PC-3 (cell line): ENCODE measurements at regions not wholly inside any gene's neighbourhood (a gene's known extent, or its start where the extent isn't known, plus 50 kb on each side); places are given as distances from the start of the nearest gene placed in this dataset.

Experiments
- ATAC-seq: fragments of 200-7000 bp; cut with Tn5 transposase; 2 replicates; pipeline ENCODE4 v1.9.1; 2020; ENCODE audit warnings: mild to moderate bottlenecking, moderate library complexity
- BruUV-seq: library from RNA; stranded (reverse); fragments of 400-500 nt; replicated peaks from 2 replicates; lab custom pipeline; 2021; lab: Mats Ljungman, UMichigan
- CTCF ChIA-PET: fragments of 300-600 bp; sonication (Branson Sonifier 250); formaldehyde crosslinking; loops from one replicate; lab custom pipeline; 2022; ENCODE audit warnings: antibody characterized with exemption; lab: Charles Lee
- POLR2A ChIA-PET: fragments of 300-600 bp; sonication (Branson Sonifier 250); formaldehyde crosslinking; loops from one replicate; lab custom pipeline; 2022; ENCODE audit warnings: antibody characterized with exemption; ENCODE audit not compliant: unreplicated experiment; lab: Charles Lee
- DNase-seq: peaks from one replicate; pipeline ENCODE4 v3.0.0-alpha.2; 2015
- H2AFZ ChIP-seq: fragments of 300-600 bp; sonication (generic); 2 replicates; pipeline ENCODE4 v1.6.0; 2016; ENCODE audit warnings: antibody characterized with exemption, low read length
- H3F3A ChIP-seq: fragments of 300-600 bp; sonication (generic); one replicate; pipeline ENCODE4 v1.6.0; 2017; ENCODE audit warnings: antibody characterized with exemption, low read length, control low read depth, mild to moderate bottlenecking; ENCODE audit not compliant: unreplicated experiment
- H3K27ac ChIP-seq: fragments of 300-600 bp; sonication (generic); 2 replicates; pipeline ENCODE4 v1.5.1; 2016; ENCODE audit warnings: mild to moderate bottlenecking, low read length
- H3K27me3 ChIP-seq: fragments of 300-600 bp; sonication (generic); 2 replicates; pipeline ENCODE4 v1.6.1; 2016; ENCODE audit warnings: low read length, mixed read lengths
- H3K36me3 ChIP-seq: fragments of 300-600 bp; sonication (generic); 2 replicates; pipeline ENCODE4 v1.6.1; 2016; ENCODE audit warnings: low read depth, mixed run types, low read length, mixed read lengths
- H3K4me1 ChIP-seq: fragments of 300-600 bp; sonication (generic); 2 replicates; pipeline ENCODE4 v1.5.1; 2016; ENCODE audit warnings: low read length; ENCODE audit not compliant: insufficient read depth
- H3K4me2 ChIP-seq: fragments of 300-600 bp; sonication (generic); 2 replicates; pipeline ENCODE4 v1.6.0; 2016; ENCODE audit warnings: low read length
- H3K4me3 ChIP-seq: fragments of 300-600 bp; sonication (generic); 2 replicates; pipeline ENCODE4 v1.5.1; 2016; ENCODE audit warnings: mild to moderate bottlenecking, low read length, mixed read lengths
- H3K79me2 ChIP-seq: fragments of 300-600 bp; sonication (generic); 2 replicates; pipeline ENCODE4 v1.6.1; 2017; ENCODE audit warnings: low read length, mixed read lengths
- H3K9ac ChIP-seq: fragments of 300-600 bp; sonication (generic); 2 replicates; pipeline ENCODE4 v1.6.0; 2016; ENCODE audit warnings: mild to moderate bottlenecking, low read length
- H3K9me2 ChIP-seq: fragments of 300-600 bp; sonication (generic); replicated peaks from 2 replicates; pipeline ENCODE4 v1.6.1; 2016; ENCODE audit warnings: mixed run types, low read length, mixed read lengths
- H3K9me3 ChIP-seq: fragments of 300-600 bp; sonication (generic); 2 replicates; pipeline ENCODE4 v1.6.1; 2016; ENCODE audit warnings: low read length, mixed read lengths
- H4K20me1 ChIP-seq: fragments of 300-600 bp; sonication (generic); 2 replicates; pipeline ENCODE4 v1.6.1; 2016; ENCODE audit warnings: low read length, mixed read lengths
- CTCF ChIP-seq: fragments of 300-600 bp; sonication (generic); conservative IDR thresholded peaks from 2 replicates; pipeline ENCODE4 v1.5.1; 2017; ENCODE audit warnings: antibody characterized with exemption, low read depth, mild to moderate bottlenecking, low read length
- EZH2 ChIP-seq: fragments of 300-600 bp; sonication (generic); IDR thresholded peaks from one replicate; pipeline ENCODE4 v1.6.1; 2017; ENCODE audit warnings: antibody characterized with exemption, mild to moderate bottlenecking, low read length; ENCODE audit not compliant: unreplicated experiment
- EZH2phosphoT487 ChIP-seq: fragments of 300-600 bp; sonication (generic); IDR thresholded peaks from 2 replicates; pipeline ENCODE4 v1.6.1; 2018; ENCODE audit warnings: mild to moderate bottlenecking, antibody characterized with exemption, low read length, borderline replicate concordance
- intact Hi-C: fragments of 100-400 bp; cut with micrococcal nuclease; formaldehyde crosslinking; loops from 2 replicates; pipeline ENCODE4 v1.9.0; 2023

- H3K36me3 ChIP-seq = no peaks in the 10 kb centered on the region
- no peaks in the 10 kb centered on the region for H3F3A ChIP-seq
- ChIA-PET POLR2A (no interaction called here), CTCF (no interaction called here)
- DNase-seq (no peak), ATAC-seq (no peak)
- peaks cover 8% of the 10 kb centered on the region; the same call in 1 of the 2 replicates for H3K4me1 ChIP-seq
- no peak overlapping the region for H3K27ac ChIP-seq
- no peak overlapping the region for H3K9ac ChIP-seq
- BruUV-seq = no TSS peak
- no peaks in the 10 kb centered on the region for H4K20me1 ChIP-seq
- H3K79me2 ChIP-seq = no peaks in the 10 kb centered on the region
- no peak overlapping the region for H2AFZ ChIP-seq
- H3K9me2 ChIP-seq = no peaks in the 10 kb centered on the region
- intact Hi-C loops = no loop called here
- H3K27me3 ChIP-seq = no peaks in the 10 kb centered on the region
- no peak overlapping the region for H3K4me2 ChIP-seq
- TF ChIP-seq CTCF (no peak), EZH2phosphoT487 (no peak), EZH2 (no peak)
- no peak overlapping the region for H3K4me3 ChIP-seq
- H3K9me3 ChIP-seq = no peaks in the 10 kb centered on the region
These were observed 56.6 kb upstream of the NLK start for GRCh38 chr17:27985736-27986399.

GRCh38 chr17:27986805-27987684 lies 55.4 kb upstream of the NLK start:
- ChIA-PET CTCF (no interaction called here), POLR2A (no interaction called here)
- no peaks in the 10 kb centered on the region for H3F3A ChIP-seq
- H3K79me2 ChIP-seq = no peaks in the 10 kb centered on the region
- H3K9ac ChIP-seq = no peak overlapping the region
- H3K4me1 ChIP-seq = peaks cover 8% of the 10 kb centered on the region; the same call in 1 of the 2 replicates
- H3K36me3 ChIP-seq = no peaks in the 10 kb centered on the region
- ATAC-seq (no peak), DNase-seq (no peak)
- no peaks in the 10 kb centered on the region for H3K27me3 ChIP-seq
- H2AFZ ChIP-seq = no peak overlapping the region
- no peak overlapping the region for H3K4me2 ChIP-seq
- no peaks in the 10 kb centered on the region for H3K9me3 ChIP-seq
- no peaks in the 10 kb centered on the region for H3K9me2 ChIP-seq
- no peaks in the 10 kb centered on the region for H4K20me1 ChIP-seq
- H3K27ac ChIP-seq = no peak overlapping the region
- no peak overlapping the region for H3K4me3 ChIP-seq
- BruUV-seq = no TSS peak
- intact Hi-C loops = no loop called here
- TF ChIP-seq EZH2 (no peak), EZH2phosphoT487 (no peak), CTCF (no peak)
